H1 (cell line): ENCODE measurements at regions not wholly inside any gene's neighbourhood (a gene's known extent, or its start where the extent isn't known, plus 50 kb on each side); places are given as distances from the start of the nearest gene placed in this dataset.

Experiments used
- CEBPB ChIP-seq: IDR thresholded peaks from 2 replicates; pipeline ENCODE4 v1.6.1; 2012; ENCODE audit warnings: low read depth, low read length
- CTCF ChIP-seq, 3 experiments: IDR thresholded peaks; 1 replicate in 2 of 3; 2 replicates in 1 of 3; pipeline versions ENCODE4 v1.5.1 to v1.6.1; 2011; ENCODE audit warnings: low read length in 3 of 3, mild to moderate bottlenecking in 3 of 3, inconsistent platforms in 2 of 3, low read depth in 1 of 3, moderate library complexity in 1 of 3; ENCODE audit not compliant: insufficient read depth in 1 of 3; ENCODE audit errors: control extremely low read depth in 1 of 3
- FOSL1 ChIP-seq: IDR thresholded peaks from 2 replicates; pipeline ENCODE4 v1.6.1; 2011; ENCODE audit warnings: mild to moderate bottlenecking, low read depth, low read length, moderate library complexity; ENCODE audit not compliant: insufficient read depth
- TEAD4 ChIP-seq: IDR thresholded peaks from 2 replicates; pipeline ENCODE4 v1.6.1; 2012; ENCODE audit warnings: low read depth, low read length, inconsistent platforms, mixed read lengths

DNA sequence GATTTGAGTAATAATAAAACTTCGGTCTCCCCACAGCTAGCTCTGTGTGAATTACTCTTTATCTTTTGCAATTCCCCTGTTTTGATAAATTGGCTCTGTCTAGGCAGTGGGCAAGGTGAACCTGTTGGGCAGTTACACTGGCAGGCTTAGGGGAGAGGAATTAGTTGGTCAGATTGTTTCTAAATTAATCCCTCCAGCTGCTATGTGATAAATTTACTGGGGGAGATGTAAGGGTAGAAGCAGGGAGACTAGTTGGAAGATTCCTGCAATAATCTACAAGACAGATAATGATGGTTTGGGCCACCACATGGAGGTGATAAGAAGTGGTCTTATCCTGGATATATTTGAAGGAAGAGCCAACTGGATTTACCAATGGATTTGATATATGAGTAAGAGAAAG, 118.5 kb upstream of the TACR1 start (continued):
- no peak for TF ChIP-seq CTCF (IDR thresholded peaks at IDR 0.05; ENCODE audit: control extremely low read depth in 1 of 3, insufficient read depth in 1 of 3, low read depth in 1 of 3, low read length in 3 of 3)
- TF ChIP-seq CEBPB, result no peak
- no peak for TF ChIP-seq FOSL1
- no peak for TF ChIP-seq TEAD4
